Head of caudate nucleus (tissue), 42 donors: ENCODE measurements at regions not wholly inside any gene's neighbourhood (a gene's known extent, or its start where the extent isn't known, plus 50 kb on each side); places are given as distances from the start of the nearest gene placed in this dataset.
"Not testable (repeated sequence)": the region's sequence is repeated elsewhere in the genome, so short reads cannot be mapped to it uniquely, and the experiment has no call there.

Experiments
- DNase-seq, 42 donors: peaks; one replicate each; pipeline versions ENCODE4 v3.0.0 to v3.0.0-alpha.2; 2020 to 2021; ENCODE audit warnings: mixed read lengths in 7 of 42
- intact Hi-C: fragments of 100-400 bp; cut with DNase I; formaldehyde crosslinking; loops from one replicate; pipeline ENCODE4 v1.15.0; 2022

DNA sequence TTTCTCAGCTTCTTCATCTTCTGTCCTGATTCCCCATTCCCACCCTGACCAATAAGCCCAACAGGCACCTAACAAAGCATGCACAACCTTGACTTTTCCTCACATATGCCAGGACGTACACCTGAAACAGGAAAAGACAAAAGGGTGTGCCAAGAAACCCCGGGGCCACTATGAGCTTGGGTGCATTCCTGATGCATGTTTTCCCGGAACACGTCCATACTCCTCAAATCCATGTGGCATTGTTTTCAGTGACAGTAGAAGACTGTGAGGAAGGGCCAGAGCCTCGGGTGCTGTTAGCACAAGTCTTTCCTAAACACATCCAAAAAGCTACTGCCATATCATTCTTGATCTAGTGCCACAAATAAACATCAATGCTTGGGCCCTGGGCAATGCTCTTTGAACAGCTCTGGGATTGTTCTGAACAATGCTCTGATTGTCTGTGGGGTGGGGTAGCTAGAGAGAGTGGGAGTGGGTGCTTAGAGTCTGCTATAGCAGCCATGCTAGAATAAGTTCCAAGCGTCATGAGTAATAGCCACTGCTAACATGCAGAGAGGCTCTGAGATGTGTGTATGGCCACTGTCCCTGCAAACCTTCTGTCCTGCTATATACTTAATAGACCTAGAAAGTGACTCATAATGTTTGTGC lies 181.7 kb upstream of the CRIM1 start:
- intact Hi-C loops: no loop called here
- DNase-seq: no peak

DNA sequence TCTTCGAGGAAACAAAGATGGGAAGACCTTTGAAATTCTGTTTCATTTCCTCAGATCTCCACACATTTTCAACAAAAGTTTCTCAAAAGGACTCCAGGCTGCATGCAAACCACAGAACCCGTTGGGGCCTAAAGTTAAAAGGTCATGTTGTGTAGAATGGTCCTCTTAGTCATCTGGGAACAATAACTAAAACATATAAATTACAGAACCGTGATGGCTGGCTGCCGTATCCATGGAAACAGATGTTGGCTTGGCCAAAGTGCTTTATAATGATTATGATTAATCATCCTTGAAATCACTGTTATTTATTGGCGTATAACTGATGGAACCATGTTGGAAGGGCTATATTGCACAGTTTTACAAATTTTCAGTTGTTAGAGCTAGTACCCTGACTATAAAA lies 182.8 kb upstream of the CRIM1 start:
- no peak for DNase-seq
- intact Hi-C loops: no loop called here

GRCh38 chr2:36170805-36171204 lies 184.8 kb upstream of the CRIM1 start:
- intact Hi-C loops: no loop called here
- no peak for DNase-seq

- intact Hi-C loops: no loop called here
- no peak for DNase-seq
These were observed 185.7 kb upstream of the CRIM1 start for GRCh38 chr2:36169843-36170242.

- intact Hi-C loops: no loop called here
- no peak for DNase-seq
These were observed 187.5 kb upstream of the CRIM1 start for GRCh38 chr2:36168115-36168514.

GRCh38 chr2:36165132-36165531 lies 190.4 kb upstream of the CRIM1 start:
- intact Hi-C loops: no loop called here
- DNase-seq: no peak

GRCh38 chr2:36163520-36164254 lies 191.9 kb upstream of the CRIM1 start:
- intact Hi-C loops: no loop called here
- DNase-seq: no peak

- DNase-seq, intact Hi-C loops: not testable (repeated sequence)
These were observed 198.5 kb upstream of the CRIM1 start for GRCh38 chr2:36157093-36157492.

DNA sequence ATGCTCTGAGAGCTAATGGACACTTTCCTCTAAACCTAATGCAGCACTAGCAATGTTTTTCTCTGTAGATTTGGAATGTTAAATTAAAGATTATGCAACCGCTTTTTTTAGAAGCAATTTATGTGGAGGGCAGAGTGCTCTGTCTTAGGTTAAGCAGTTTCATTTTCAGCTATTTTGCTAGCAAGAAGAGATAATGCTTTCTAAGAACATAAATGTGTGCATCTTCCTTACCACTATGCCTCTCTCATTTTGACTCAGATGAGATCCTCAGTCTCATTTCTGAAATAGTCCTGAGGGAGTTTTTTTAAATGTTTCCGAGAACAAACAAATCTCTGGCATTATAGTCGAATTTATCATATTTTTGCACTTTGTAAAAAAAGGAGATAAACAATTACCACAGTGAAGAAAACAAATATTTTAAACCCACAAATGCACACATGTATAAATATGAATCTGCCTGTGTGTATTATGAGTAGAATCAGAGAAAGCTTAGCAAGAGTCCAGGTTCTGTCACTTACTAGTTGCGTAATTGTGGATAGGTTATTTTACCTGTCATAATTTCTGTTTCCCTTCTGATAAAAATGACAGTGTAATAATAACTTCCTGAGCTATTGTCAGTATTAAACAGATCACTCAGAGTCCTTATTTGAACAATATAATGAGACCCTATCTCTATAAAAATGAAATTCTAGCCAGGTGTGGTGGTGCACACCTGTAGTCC lies 207.7 kb upstream of the CRIM1 start:
- intact Hi-C loops: no loop called here
- DNase-seq: no peak

GRCh38 chr2:36146765-36147164 lies 208.8 kb upstream of the CRIM1 start:
- intact Hi-C loops: no loop called here

GRCh38 chr2:36140391-36140790 lies 215.2 kb upstream of the CRIM1 start:
- intact Hi-C loops: no loop called here
- no peak for DNase-seq

More at GRCh38 chr2:36146765-36147164, 208.8 kb upstream of the CRIM1 start:
- DNase-seq: no peak

- intact Hi-C loops: no loop called here
- no peak for DNase-seq
These were observed 218.0 kb upstream of the CRIM1 start for GRCh38 chr2:36137612-36138011.

- intact Hi-C loops: no loop called here
- no peak for DNase-seq
These were observed 221.3 kb upstream of the CRIM1 start for GRCh38 chr2:36134281-36134680.

DNA sequence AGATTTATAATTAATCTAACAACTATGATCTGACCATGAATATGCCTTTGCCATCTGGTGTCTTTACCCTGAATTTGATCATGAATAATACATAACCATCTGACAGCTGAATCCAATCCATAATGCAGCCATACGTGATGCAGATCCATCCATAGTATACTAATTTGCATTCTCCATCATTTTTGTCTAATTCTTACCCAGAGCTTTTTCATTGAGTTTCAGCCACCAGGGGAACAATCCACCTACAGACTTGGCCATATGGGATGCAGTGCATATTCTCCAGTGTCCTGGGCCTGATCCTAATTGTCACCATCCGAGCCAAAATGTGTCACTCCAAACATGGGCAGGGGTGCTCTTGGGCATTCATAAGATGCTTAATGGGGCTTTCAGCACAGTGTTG lies 227.2 kb upstream of the CRIM1 start:
- no peak for DNase-seq
- intact Hi-C loops: no loop called here

GRCh38 chr2:36125702-36126101 lies 229.9 kb upstream of the CRIM1 start:
- intact Hi-C loops: no loop called here
- DNase-seq: no peak

DNA sequence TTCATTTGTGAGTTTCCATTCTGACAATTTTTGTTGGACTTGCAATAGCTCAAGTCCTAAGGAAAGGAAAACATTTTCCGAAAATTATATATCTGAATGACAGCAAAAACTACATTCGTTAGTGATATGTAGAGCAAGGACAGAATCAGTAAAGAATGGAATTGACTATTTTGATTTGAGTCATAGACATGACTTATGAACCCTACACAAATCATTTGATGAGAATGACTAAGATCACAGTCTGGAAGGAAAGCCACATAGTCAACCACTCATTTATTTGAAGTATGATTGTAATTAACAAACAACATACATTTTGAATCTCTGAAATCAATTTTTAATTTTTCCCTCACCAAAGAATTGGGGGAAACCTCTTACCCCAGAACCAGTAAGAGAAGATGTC lies 231.6 kb upstream of the CRIM1 start:
- intact Hi-C loops: no loop called here
- no peak for DNase-seq

- intact Hi-C loops: no loop called here
These were observed 258.6 kb upstream of the CRIM1 start for GRCh38 chr2:36097022-36097421.

DNA sequence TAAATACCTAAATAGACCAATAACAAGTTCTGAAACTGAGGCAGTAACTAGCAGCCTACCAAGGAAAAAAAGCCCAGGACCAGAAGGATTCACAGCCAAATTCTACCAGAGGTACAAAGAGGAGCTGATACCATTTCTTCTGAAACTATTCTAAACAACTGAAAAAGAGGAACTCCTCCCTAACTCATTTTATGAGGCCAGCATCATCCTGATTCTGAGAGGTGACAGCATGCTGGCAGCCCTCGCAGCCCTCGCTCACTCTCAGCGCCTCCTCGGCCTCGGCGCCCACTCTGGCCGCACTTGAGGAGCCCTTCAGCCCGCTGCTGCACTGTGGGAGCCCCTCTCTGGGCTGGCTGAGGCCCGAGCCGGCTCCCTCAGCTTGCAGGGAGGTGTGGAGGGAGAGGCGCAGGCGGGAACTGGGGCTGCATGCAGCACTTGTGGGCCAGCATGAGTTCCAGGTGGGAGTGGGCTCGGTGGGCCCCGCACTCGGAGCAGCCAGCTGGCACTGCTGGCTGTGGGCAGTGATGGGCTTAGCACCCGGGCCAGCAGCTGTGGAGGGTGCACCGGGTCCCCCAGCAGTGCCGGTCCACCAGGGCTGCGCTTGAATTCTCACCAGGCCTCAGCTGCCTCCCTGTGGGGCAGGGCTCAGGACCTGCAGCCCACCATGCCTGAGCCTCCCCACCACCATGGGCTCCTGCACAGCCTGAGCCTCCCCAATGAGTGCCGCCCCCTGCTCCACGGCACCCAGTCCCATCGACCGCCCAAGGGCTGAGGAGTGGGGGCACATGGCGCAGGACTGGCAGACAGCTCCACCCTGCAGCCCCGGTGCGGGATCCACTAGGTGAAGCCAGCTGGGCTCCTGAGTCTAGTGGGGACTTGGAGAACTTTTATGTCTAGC lies 263.5 kb upstream of the CRIM1 start:
- intact Hi-C loops, DNase-seq: not testable (repeated sequence)

More at GRCh38 chr2:36097022-36097421, 258.6 kb upstream of the CRIM1 start:
- no peak for DNase-seq

DNA sequence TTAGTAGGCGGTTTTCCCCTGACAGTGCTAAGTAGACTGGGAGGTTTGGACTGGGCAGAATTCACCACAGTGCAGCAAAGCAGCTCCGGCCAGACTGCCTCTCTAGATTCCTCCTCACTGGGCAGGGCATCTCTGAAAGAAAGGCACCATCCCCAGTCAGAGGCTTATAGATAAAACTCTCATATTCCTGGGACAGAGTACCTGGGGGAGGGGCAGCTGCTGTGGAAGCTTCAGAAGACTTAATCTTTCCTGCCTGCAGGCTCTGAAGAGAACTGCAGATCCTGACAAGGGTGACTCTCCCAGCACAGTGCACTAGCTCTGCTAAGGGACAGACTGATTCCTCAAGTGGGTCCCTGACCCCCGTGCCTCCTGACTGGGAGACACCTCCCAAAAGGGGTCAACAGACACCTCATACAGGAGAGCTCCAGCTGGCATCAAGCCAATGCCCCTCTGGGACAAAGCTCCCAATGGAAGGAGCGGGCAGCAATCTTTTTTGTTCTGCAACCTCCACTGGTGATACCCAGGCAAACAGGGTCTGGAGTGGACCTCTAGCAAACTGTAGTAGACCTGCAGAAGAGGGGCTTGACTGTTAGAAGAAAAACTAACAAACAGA lies 266.8 kb upstream of the CRIM1 start:
- peak in 1 of 42 donors; percentile 29 for DNase-seq
- intact Hi-C loops: no loop called here
